NCI-H510A treated with DMSO at 0.1 percent for 48 hours (cell line): ENCODE measurements at regions not wholly inside any gene's neighbourhood (a gene's known extent, or its start where the extent isn't known, plus 50 kb on each side); places are given as distances from the start of the nearest gene placed in this dataset.

Experiments used
- DNase-seq: peaks from one replicate; lab custom pipeline; 2025; lab: John Stamatoyannopoulos, UW

DNA sequence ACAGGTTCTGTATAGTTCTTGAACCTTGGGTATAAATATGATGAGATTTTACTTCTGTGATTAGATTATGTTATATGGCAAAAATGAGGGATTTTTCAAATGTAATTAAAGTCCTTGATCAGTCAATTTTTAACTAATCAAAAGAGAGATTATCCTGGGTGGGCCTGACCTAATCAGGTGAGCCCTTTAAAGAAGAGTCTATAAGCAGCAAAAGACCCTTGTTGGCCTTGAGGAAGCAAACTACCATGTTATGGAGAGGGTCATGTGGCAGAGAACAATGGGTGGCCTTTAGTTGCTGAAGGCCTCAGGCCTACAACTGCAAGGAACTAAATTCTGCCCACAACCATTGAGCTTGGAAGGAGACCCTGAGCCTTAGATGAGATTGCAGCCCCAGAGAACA lies 102.5 kb upstream of the RIPOR2 start:
- DNase-seq = no peak

DNA sequence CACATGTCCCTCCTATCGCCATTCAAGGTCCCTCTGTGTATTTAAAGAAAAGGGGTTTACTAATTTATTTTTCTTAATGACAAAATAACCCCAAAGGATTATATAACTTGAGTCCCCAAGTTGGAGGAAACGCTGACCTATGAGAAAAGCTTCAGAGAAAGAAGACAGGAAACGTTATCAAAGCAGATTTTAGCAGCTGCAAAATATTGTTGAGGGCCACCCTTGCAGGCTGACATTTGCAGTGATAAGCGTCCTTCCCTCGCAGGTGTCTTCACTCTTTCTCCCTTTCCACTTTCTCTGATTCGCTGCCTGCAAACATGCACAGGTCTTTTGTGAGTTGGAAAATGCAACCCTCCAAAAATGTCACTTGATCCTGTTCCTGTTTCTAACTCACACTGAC lies 103.2 kb upstream of the RIPOR2 start:
- no peak for DNase-seq

DNA sequence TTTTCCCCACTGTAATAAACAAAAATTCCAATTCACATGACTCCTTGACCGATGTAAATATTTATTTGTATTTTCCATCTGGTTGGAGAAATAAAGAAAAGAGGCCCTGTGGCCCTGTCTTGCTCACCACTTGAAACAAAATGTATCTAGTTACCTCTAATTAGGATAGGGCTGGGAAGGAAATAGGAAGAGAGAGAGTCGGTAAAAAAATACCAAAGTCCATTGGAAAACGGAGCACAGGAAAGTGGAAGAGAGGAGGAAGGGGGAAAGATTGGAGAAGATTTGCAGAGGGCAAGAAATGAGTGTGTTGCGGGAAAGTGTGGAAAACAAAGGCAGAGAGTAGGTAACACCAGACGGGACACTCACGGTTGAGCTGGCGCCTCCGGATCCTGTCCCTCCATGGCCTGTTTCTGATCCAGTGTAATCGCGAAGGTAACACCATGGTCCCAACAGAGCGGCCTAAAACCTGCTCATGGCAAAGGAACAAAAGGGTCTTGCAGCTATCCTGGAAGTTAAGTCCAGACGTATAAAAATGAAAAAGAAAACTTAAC lies 105.8 kb upstream of the RIPOR2 start:
- no peak for DNase-seq

DNA sequence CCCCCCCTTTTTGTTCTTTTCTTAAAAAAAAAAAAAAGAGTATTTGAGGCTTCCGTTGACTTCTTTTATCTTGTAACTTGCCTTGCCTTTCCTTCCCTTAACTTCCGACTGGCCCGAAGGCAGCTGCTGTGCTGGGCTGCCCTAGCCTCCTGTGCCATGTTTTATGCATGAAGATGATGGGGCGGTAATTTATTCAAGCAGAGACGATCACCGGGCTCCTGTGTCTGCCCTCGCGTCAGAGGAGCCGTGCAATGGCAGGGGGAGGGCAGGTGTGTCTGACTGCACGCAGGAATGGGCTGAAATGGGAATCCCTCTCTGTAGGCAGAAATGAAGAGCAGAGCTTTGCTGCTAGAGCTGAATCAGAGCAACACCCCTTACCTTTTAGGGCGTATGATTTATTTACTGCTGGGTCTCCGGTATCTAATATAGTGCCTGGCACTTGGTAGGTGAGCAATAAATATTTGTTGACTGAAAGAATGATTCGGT lies 106.3 kb upstream of the RIPOR2 start:
- DNase-seq = peak; percentile 34

DNA sequence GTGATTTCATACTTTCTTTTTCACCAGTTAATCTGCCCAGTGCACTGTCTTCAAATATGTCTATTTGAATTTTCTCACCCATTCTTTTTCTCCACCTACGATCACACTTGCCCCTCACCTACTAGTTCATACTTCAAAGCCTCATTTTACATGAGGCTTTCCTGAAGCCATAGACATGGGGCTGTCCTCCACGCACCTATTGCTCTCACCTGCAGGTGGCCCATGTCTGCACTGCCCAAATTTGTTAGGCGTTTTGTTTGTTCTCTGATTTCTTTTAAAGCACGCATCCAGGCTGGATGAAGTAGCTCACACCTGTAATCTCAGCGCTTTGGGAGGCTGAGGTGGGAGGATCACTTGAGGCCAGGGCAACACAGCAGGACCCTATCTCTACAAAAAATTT lies 106.8 kb upstream of the RIPOR2 start:
- DNase-seq = no peak

DNA sequence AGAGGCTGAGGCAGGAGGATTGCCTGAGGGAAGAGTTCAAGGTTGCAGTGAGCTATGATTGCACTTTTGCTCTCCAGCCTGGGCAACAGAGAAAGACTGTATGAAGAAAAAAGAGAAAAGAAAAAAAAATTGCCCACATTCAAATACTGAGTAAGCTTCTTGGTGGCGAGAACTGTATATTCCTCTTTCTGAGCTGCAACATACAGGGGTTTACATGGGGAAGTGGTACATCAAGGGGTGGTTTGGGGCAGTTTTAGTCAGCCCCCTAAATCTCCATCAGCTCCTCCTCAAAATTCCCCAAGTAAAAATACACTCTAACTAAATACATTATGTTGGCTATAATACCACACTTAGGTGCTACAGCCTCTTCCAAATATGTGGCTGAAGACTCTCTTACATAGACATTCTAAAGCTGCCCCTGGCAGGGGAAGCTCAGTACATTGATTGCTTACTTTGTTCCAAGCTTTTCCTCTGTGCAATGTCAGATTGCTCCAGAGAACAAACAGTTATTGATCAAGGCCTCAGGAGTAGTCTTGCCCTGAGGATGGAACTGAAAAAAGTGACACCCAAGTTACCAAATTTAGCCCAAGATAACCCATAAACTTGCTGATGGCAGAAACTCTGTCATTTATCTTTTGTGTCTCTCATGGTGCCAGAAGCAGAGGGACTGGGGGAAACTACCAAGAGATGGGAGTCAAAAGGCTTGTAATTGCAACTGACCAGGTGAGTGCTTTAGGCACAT lies 107.4 kb upstream of the RIPOR2 start:
- DNase-seq = no peak

DNA sequence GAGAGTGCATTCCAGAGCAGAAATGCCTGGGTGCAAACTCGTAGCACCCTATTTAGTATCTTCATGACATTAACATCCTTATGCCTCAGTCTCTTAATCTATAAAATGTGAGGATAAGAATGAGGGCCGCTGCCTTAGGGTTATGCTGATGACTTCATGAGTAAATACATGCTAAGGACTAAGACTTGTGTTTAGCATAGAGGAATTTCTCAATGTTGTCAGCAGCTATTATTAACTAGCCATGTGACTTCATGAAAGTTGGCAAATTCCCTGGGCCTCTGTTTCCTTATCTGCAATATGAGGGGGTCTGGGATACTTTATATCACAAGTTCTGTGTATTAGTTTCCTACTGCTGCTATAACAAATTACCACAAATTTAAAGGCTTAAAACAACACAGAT lies 108.1 kb upstream of the RIPOR2 start:
- DNase-seq = no peak

DNA sequence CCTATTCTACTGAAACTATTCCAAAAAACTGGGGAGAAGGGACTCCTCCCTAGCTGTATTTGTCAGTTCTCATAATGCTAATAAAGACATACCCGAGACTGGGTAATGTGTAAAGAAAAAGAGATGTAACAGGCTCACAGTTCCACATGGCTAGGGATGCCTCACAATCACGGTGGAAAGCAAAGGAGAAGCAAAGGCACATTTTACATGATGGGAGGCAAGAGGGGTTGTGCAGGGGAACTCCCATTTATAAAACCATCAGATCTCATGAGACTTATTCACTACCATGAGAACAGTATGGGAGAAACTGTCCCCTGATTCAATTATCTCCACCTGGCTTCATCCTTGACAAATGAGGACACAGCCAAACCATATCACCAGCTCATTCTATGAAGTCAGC lies 111.2 kb upstream of the RIPOR2 start:
- DNase-seq = no peak

DNA sequence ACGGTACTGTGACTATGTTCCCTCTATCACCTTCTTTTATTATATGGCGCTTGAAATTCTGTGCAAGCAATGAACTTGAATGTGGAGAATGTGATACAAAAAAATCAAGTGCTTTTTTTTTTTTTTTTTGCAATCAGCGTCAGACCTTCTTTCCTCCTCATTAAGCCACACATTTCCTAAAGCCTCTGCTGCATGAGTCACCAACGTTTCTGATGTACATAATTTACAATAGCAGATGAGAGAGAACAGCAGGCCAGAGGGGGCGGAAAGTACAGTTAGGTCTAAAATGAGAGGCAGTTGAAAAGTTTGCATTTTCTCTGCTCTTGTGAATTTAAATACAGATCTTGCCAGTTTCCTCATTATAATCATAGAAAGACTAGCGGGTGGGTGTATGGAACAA lies 114.6 kb upstream of the RIPOR2 start:
- DNase-seq = no peak

DNA sequence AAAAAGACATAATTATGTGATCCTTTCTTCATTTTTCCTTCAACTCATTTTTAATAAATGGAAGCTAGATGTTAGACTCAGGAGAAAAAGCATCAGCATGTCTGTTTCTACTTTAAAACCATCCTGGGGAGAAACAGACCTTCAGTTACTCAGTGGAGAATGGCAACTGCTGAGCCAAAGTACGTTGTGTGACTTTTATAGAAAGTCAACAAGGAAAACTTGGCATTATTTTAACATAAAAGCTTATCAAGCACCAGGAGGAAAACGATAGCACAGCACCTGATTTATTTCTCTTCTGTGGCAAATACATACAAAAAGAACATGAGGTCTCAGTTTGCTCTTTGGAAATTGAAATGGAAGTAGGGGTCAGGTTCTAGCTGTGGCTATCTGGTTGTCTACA lies 115.3 kb upstream of the RIPOR2 start:
- no peak for DNase-seq

DNA sequence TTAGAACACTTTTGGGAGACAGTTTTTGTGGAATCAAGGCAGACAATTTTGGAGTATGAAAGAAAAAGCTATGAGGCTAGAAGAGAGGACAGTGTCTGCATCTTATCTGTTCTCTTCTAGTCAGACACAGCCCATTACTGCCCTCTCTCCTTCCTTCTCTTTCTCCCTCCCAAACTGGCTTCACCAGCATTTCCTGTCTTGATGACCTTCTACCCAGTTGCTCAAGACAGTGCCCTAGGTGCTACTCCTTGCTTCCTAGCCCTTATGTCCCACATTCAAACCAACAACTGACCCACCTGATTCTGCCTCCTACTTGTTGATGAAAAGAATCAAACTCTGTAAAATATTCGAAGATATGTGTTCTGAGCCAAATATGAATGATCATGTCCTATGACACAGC lies 116.4 kb upstream of the RIPOR2 start:
- no peak for DNase-seq

DNA sequence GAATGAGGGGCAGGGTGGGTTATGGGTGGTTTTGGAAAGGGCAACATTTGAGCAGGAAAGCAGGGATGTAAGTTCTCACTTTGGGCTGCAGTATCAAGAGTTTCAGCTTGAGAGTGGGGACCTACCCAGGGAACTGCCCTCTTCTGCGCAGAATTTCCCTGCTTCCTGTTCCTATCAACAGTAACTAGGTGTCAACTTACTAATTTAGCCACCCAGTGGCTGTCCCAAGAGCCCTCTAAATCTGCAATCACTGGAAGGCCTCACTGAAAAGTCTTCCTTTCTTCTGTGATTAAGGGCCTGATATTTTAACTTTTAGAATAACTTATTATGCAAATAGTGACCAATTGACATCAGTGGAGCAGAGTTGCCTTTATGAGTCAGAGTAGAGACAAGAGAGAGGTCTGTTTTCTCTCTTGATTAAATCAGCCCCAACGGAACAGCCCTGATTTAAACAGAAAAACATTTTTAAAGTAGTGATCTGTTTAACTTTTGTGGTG lies 118.2 kb upstream of the RIPOR2 start:
- DNase-seq = no peak

DNA sequence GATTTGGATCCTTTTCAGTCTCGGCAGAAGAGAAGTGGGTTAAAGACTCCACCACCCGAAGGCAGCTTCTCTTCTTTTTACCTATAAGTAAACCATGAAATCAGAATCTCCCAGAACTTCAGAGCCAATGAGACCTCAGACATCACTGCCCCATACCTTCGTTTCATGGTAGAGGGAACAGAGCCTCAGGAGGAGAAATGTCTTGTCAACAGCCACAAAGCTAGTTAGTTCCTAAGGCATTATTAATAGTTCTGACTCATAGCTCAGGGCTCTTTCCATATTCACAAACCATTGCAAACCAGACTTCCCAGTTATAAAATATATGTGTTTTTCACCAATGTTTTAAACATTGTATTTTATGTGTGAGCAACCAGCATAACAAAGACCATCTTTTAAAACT lies 118.7 kb upstream of the RIPOR2 start:
- DNase-seq = no peak

DNA sequence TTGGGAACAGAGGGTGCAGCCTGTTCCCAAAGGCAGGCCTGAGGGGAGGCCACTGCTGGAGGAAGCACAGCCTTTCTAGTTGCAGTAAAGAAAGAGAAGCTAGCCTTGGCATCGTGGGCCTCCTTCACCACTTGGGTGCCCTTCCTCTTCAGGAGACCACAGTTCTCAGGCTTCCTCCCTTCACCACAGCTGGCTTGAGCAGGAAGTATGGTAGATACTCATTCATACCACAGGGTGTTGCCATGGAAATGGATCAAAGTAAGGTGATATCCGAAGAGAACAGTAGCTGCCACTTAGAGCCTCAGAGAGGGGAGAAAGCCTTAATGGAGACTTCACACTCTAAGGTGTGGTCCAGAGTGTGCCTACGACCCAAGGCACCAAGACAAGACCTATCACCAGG lies 120.4 kb upstream of the RIPOR2 start:
- no peak for DNase-seq

DNA sequence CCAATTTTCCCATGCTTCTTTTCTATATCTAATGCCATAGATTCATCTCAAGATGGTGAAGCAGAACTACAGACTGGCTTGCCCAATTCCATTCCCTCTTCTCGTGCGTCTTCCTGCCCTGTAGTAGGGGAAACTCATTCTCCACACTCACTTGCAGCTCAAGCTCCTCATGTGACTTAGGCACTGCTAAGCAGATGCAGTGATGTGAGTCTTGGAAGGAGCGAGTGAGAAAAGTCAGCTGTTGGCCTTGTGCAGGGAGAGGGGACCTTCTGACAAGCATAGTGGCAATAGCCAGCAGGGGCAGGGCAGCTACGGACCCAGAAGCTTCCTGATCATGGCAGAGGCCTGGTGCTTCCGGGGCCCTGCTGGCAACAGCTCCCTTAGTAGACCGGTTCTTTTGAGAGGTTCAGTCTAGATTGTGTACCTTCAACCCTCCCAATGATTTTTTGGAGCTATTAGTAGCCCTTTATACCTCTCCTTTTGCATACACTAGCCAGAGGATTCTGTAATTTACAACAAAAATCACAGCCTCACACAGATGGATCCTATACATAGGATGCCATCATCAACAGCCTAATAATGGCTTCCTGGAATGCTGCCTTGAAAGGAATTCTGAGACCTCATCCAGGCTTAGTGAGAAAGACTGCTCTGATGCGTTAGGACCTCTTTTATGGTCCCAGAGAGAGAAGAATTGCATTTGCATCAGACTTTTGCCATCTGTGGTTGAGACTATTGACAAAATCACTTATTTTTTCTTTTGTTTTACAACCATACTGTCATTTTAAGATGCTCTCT lies 121.5 kb upstream of the RIPOR2 start:
- no peak for DNase-seq

DNA sequence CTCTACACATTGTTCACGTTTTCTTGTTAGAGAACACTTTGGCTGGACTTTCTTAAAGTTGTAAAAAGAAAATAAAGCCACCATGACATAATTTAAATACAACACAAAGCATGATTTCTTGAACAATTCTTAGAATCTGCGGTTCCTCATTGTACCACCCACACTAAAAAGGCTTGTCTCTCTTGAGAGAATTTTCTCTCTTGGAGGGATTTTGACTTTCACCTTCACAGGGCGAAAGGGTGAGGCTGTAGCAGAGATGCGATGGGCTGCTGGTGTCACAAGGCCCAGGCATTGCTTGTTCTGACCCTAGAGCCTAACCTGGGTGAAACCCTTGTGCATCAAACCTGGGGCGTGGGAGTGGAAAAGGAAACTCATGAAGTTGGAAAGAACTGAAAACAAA lies 122.7 kb upstream of the RIPOR2 start:
- DNase-seq = no peak

DNA sequence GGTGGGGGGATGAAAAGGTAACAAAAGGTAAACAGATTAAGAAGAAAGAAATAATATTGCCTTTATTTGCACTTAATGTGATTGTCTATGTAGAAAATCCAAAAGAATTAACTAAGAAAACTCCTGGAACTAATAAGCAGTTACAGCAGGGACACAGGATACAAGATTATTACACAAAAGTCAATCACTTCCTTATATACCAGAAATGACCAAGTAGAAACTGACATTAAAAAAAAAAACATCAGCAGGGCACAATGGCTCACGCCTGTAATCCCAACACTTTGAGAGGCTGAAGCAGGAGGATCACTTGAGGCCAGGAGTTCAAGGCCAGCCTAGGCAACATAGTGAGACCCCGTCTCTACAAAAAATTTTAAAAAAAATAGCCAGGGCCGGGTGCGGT lies 123.2 kb upstream of the RIPOR2 start:
- DNase-seq = no peak

DNA sequence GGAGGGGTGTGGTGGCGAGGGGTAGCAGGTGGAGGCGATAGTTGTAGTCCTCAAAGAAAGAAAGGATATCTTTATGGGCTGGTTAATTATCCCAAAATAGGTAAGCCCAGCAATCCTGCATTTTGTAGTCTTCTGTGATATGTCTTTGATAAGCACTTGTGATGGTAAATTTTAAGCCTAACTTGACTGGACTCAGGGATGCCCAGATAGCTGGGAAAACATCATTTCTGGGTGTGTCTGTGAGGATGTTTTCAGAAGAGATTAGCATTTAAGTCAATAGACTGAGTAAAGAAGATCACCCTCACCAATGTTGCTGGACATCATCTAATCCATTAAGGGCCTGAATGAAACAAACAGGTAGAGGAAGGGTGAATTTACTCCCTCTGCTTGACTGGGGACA lies 124.8 kb upstream of the RIPOR2 start:
- DNase-seq = no peak

DNA sequence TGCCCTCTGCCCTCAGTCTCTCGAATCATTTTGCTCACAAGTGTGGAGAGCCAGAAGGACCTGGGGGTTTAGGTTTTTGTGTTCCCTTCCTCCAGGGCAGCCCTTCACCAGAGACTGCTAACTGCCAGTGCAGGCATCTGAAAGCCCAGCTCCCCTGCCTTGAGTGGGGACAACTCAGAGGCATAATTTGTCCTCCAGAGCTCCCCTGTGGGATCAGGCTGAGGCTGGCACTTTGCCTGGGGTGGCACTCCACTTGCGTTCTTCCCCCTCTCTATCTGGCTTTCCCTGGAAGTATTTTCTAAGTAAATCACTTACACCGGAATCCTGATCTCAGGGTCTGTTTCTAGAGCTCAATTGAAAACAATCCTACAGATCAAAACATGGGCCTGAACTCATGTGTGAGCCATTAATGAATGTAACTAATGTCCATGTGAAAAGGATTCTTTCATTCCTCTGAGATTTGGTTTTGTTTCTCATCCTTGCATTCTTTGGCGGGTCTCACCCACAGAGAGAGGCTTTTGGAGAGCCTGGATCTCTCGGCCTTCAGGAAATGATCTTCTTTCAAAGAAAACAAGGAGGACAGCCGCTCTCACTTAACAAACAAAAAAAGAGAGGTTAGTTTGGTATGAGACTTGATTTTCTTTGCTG lies 125.7 kb upstream of the RIPOR2 start:
- DNase-seq = no peak

DNA sequence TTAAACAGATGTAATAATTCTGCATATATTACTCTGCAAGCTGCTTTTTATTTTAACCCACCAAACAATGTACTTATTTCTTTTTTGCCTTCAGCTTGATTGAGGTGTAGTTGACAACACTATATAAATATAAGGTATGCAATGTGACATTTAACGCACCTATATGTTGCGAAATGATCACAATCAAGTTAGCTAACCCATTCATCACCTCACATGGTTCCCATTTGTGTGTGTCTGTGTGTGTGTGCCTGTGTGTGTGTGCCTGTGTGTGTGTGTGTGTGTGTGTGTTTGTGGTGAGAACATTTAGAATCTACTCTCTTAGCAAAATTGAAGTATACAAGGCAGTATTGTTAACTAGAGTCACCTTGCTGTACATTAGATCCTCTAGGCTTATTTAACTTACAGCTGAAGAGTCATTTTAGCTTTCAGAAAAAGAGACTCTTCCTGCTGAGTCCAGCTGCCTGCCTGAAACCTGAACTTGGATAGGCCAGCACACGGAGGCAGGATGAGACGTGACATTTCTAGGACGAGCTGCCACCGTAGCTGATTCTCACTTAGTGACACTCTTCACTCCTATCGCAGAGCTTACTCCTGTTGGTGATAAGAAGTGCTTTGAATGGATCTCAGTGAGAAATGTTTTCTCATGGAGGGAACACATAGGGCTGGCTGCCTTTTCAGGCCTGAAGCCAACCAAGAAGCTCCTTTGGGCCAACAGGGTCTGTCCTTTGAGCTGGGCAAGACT lies 126.5 kb upstream of the RIPOR2 start:
- DNase-seq = peak; percentile 40

DNA sequence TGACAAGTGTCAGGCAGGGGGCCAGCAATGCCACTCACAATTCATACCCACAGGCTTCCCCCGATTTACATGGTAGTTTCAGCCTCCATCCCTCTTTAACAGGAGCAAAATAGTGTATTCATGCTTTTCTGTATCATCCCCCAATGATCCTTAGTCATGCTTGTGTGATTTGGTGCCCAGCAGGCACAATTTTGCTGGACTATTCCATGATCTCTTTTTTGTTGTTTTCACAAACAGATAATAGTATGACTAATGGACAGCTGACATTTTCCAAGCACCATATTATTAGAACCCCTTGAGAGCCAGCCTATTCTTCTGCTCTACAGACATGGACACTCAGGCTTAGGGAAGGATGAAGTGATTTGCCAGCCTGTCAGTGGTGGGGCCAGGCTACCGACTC lies 128.2 kb upstream of the RIPOR2 start:
- DNase-seq = no peak

DNA sequence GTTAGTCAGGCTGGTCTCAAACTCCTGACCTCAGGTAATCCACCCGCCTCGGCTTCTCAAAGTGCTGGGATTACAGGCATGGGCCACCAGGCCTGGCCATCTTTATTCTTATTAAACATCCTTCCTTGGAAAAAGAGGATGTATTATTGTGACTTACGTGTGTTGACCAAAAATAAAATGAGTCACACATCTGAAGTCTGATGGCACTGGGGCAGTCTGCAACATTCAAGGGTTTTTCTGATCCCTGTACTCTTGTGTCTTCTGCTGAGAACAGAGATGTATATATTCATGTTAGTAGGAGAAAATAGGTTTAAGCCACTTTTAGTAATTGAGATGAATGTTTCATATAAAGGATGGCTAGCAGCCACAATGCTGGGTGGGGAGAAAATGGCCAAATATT lies 129.9 kb upstream of the RIPOR2 start:
- no peak for DNase-seq
